A549 (cell line): ENCODE measurements at regions not wholly inside any gene's neighbourhood (a gene's known extent, or its start where the extent isn't known, plus 50 kb on each side); places are given as distances from the start of the nearest gene placed in this dataset.

Source experiments
- ATAC-seq, 2 experiments: fragments of 200-7000 bp in 1 of 2; fragments of >200 bp in 1 of 2; cut with Nextera tagmentation in 1 of 2; cut with Tn5 transposase in 1 of 2; 3 replicates each; pipeline versions ENCODE4 v1.8.0 to v1.9.1; 2018 to 2020; ENCODE audit warnings: mild to moderate bottlenecking in 1 of 2, moderate library complexity in 1 of 2
- CTCF ChIA-PET: fragments of 300-600 bp; sonication (Branson Sonifier 250); formaldehyde crosslinking; extraction: SDS; loops from one replicate; lab custom pipeline; 2021; ENCODE audit warnings: antibody characterized with exemption, inconsistent platforms; lab: Yijun Ruan, JAX
- POLR2A ChIA-PET: fragments of 350-600 bp; formaldehyde crosslinking; extraction: SDS; loops from one replicate; lab custom pipeline; 2021; ENCODE audit warnings: antibody characterized with exemption, inconsistent platforms; lab: Yijun Ruan, JAX
- DNase-seq, 2 experiments: peaks; one replicate each; pipeline versions ENCODE4 v3.0.0 to v3.0.0-alpha.2; 2011 to 2016; ENCODE audit warnings: low read depth in 1 of 2, low spot score in 1 of 2
- FAIRE-seq: peaks from 2 replicates; lab custom pipeline; 2011; peaks lifted over from hg19 to GRCh38; lab: Jason Lieb, UNC
- H3K27ac ChIP-seq, 2 experiments: fragments of >200 bp; sonication (Bioruptor Twin); formaldehyde crosslinking; 3 replicates each; pipeline ENCODE4 v1.5.1; 2016 to 2017
- H3K4me1 ChIP-seq: fragments of >200 bp; sonication (Bioruptor Twin); formaldehyde crosslinking; 3 replicates; pipeline ENCODE4 v1.6.1; 2016
- H3K4me2 ChIP-seq: fragments of >200 bp; sonication (Bioruptor Twin); formaldehyde crosslinking; 3 replicates; pipeline ENCODE4 v1.6.1; 2016
- H3K4me3 ChIP-seq: fragments of >200 bp; sonication (Bioruptor Twin); formaldehyde crosslinking; 3 replicates; pipeline ENCODE4 v1.5.1; 2016
- H3K9me3 ChIP-seq: fragments of >200 bp; sonication (Bioruptor Twin); formaldehyde crosslinking; 3 replicates; pipeline ENCODE4 v1.6.1; 2016
- CBX2 ChIP-seq: fragments of 200-600 bp; sonication (generic); IDR thresholded peaks from 2 replicates; pipeline ENCODE4 v1.6.1; 2016; ENCODE audit warnings: low read depth, mild to moderate bottlenecking, borderline replicate concordance
- CEBPB ChIP-seq, 2 experiments: fragments of >200 bp in 1 of 2; sonication (Bioruptor Twin) in 1 of 2; formaldehyde crosslinking in 1 of 2; IDR thresholded peaks; 2 replicates each; pipeline ENCODE4 v1.6.1; 2012 to 2016
- CHD2 ChIP-seq: fragments of 150-350 bp; IDR thresholded peaks from 2 replicates; pipeline ENCODE4 v1.6.1; 2014; ENCODE audit warnings: low read length; ENCODE audit not compliant: partially characterized antibody
- EHMT2 ChIP-seq: fragments of 200-600 bp; sonication (generic); IDR thresholded peaks from 2 replicates; pipeline ENCODE4 v1.6.1; 2016; ENCODE audit warnings: antibody characterized with exemption, low read depth, mild to moderate bottlenecking, moderate library complexity
- GATA3 ChIP-seq: IDR thresholded peaks from 2 replicates; pipeline ENCODE4 v1.6.1; 2012; ENCODE audit warnings: borderline replicate concordance
- HOXA7 ChIP-seq: fragments of 250-450 bp; sonication (Bioruptor Pico); IDR thresholded peaks from 2 replicates; pipeline ENCODE4 v1.5.0; 2020; ENCODE audit warnings: mild to moderate bottlenecking, moderate library complexity
- JUN ChIP-seq, 2 experiments: fragments of >200 bp; sonication (Bioruptor Twin); formaldehyde crosslinking; IDR thresholded peaks; 2 replicates in 1 of 2; 3 replicates in 1 of 2; pipeline ENCODE4 v1.6.1; 2016 to 2017
- MAZ ChIP-seq: fragments of 150-350 bp; IDR thresholded peaks from 2 replicates; pipeline ENCODE4 v1.6.1; 2014; ENCODE audit warnings: antibody characterized with exemption, low read depth, low read length, borderline replicate concordance
- NR3C1 ChIP-seq: fragments of >200 bp; sonication (Bioruptor Twin); formaldehyde crosslinking; IDR thresholded peaks from 3 replicates; pipeline ENCODE4 v1.6.1; 2017
- POLR2AphosphoS2 ChIP-seq: conservative IDR thresholded peaks from 2 replicates; pipeline ENCODE4 v1.6.1; 2012; ENCODE audit warnings: low read length, improper control_type of control experiment, inconsistent platforms
- RNF2 ChIP-seq: fragments of 200-600 bp; sonication (generic); IDR thresholded peaks from 2 replicates; pipeline ENCODE4 v1.6.1; 2016; ENCODE audit warnings: low read depth, mild to moderate bottlenecking, antibody characterized with exemption, moderate library complexity, borderline replicate concordance
- SREBF2 ChIP-seq: fragments of 450-650 bp; IDR thresholded peaks from 2 replicates; pipeline ENCODE4 v1.6.1; 2014; ENCODE audit warnings: mild to moderate bottlenecking, moderate library complexity
- ZNF302 ChIP-seq: fragments of 250-450 bp; sonication (Bioruptor Pico); IDR thresholded peaks from 2 replicates; pipeline ENCODE4 v1.9.0; 2021; ENCODE audit warnings: inconsistent platforms, mild to moderate bottlenecking, moderate library complexity
- WGBS: methylation state at CpG from one replicate; pipeline ENCODE4 v1.1.6; 2017; ENCODE audit errors: missing lambda C conversion rate; 5-methylcytosine and 5-hydroxymethylcytosine counted together
- TF ChIP-seq, protein P1 (sequence below): fragments of 250-450 bp; sonication (Bioruptor Pico); IDR thresholded peaks from 2 replicates; pipeline ENCODE4 v1.5.0; 2021; ENCODE audit warnings: mild to moderate bottlenecking, moderate library complexity, borderline replicate concordance
- TF ChIP-seq, protein P2 (sequence below): fragments of 250-450 bp; sonication (Bioruptor Pico); IDR thresholded peaks from 2 replicates; pipeline ENCODE4 v1.5.0; 2020; ENCODE audit warnings: low read depth, mild to moderate bottlenecking, moderate library complexity
- TF ChIP-seq, protein P3 (sequence below): fragments of >200 bp; sonication (Bioruptor Twin); formaldehyde crosslinking; IDR thresholded peaks from 3 replicates; pipeline ENCODE4 v1.5.1; 2016
- TF ChIP-seq, protein P4 (sequence below): fragments of 450-650 bp; IDR thresholded peaks from 2 replicates; pipeline ENCODE4 v1.6.1; 2014; ENCODE audit warnings: antibody characterized with exemption
- TF ChIP-seq, protein P5 (sequence below): IDR thresholded peaks from 2 replicates; pipeline ENCODE4 v1.6.1; 2012

DNA sequence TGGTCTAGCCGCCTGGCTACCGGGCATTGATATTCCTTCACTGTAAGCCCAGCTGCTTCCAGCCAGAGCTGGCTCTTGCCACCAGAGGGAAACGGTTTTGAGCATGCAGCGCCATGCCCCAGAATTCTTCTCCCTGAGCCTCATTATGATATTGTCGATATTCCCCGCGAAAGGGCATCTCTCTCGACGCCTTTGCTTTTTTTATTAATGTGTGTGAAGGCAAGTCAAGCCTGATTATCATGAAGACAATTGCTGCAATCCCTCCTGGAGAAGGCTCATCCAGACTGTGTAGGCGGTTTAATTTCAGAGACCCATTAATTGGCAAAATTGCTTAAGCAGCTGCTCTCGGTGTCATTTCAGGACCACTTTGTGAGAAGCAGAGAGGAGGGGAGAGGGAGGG, 321.2 kb upstream of the TLE3 start (continued):
- TF ChIP-seq SREBF2 = no peak

DNA sequence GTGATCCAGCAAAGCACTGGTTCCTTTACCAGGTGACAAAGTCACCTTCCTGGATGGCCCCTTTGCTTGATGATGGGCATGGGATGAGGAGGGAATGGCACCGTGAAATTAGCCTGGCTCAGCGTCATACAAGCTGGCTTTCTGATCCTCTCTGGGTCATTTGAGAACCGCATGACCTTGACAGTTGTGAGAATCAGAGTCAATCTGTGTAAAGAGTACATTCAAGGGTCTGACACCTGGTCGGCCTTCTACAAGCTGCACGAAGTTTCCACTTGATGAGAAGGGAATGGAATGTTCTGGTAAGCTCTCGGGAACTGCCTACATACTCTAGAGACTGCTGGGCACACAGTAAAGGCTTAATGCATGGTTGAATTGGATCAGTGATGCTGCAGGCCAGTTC, 319.8 kb upstream of the TLE3 start:
- TF ChIP-seq, protein P1, sequence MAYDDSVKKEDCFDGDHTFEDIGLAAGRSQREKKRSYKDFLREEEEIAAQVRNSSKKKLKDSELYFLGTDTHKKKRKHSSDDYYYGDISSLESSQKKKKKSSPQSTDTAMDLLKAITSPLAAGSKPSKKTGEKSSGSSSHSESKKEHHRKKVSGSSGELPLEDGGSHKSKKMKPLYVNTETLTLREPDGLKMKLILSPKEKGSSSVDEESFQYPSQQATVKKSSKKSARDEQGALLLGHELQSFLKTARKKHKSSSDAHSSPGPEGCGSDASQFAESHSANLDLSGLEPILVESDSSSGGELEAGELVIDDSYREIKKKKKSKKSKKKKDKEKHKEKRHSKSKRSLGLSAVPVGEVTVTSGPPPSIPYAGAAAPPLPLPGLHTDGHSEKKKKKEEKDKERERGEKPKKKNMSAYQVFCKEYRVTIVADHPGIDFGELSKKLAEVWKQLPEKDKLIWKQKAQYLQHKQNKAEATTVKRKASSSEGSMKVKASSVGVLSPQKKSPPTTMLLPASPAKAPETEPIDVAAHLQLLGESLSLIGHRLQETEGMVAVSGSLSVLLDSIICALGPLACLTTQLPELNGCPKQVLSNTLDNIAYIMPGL (CRISPR knock-in tag) = no peak
- TF ChIP-seq, protein P2, sequence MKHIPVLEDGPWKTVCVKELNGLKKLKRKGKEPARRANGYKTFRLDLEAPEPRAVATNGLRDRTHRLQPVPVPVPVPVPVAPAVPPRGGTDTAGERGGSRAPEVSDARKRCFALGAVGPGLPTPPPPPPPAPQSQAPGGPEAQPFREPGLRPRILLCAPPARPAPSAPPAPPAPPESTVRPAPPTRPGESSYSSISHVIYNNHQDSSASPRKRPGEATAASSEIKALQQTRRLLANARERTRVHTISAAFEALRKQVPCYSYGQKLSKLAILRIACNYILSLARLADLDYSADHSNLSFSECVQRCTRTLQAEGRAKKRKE (CRISPR knock-in tag) = no peak
- TF ChIP-seq, protein P3, sequence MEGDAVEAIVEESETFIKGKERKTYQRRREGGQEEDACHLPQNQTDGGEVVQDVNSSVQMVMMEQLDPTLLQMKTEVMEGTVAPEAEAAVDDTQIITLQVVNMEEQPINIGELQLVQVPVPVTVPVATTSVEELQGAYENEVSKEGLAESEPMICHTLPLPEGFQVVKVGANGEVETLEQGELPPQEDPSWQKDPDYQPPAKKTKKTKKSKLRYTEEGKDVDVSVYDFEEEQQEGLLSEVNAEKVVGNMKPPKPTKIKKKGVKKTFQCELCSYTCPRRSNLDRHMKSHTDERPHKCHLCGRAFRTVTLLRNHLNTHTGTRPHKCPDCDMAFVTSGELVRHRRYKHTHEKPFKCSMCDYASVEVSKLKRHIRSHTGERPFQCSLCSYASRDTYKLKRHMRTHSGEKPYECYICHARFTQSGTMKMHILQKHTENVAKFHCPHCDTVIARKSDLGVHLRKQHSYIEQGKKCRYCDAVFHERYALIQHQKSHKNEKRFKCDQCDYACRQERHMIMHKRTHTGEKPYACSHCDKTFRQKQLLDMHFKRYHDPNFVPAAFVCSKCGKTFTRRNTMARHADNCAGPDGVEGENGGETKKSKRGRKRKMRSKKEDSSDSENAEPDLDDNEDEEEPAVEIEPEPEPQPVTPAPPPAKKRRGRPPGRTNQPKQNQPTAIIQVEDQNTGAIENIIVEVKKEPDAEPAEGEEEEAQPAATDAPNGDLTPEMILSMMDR = no peak
- TF ChIP-seq RNF2 = no peak
- TF ChIP-seq NR3C1 = no peak
- TF ChIP-seq HOXA7 (CRISPR knock-in tag) = no peak
- TF ChIP-seq EHMT2 = no peak
- no peak for TF ChIP-seq CHD2
- no peak for TF ChIP-seq CBX2
- TF ChIP-seq JUN (IDR thresholded peaks at IDR 0.05) = no peak
- TF ChIP-seq ZNF302 (CRISPR knock-in tag) = no peak
- TF ChIP-seq, all 56 proteins: peak for 0
- FAIRE-seq (no peak), DNase-seq (no peak), ATAC-seq (no peak)
- POLR2A ChIA-PET = no interaction called here
- Histone ChIP-seq H3K9me3 (no peaks in the 10 kb centered on the region), H3K4me2 (no peak overlapping the region), H3K4me1 (no peaks in the 10 kb centered on the region), H3K4me3 (no peak overlapping the region), H3K27ac (no peak overlapping the region)
- CTCF ChIA-PET = no interaction called here
- 48% methylated on average over 6 of the region's 6 CpGs for WGBS

DNA sequence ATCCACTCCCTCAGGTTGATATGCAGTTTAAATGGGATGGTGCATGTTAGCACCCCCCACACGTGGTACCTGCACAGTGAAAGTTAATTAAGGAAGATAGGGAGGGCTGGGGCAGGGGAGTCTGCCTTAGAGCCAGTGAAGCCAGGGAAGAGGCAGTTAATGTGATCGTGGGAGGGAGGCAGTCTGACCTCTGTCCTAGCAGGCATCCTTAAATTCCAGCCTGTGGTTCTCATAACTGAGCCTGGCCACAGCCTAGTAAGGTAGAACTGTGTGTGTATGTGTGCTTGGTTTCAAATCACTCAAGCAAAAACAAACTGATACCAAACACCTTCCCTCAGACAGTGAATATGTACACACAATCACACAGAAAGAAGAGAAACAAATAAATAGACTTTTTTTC, 319.1 kb upstream of the TLE3 start:
- Histone ChIP-seq H3K4me3 (no peak overlapping the region), H3K4me2 (no peak overlapping the region), H3K4me1 (no peaks in the 10 kb centered on the region), H3K9me3 (no peaks in the 10 kb centered on the region), H3K27ac (no peak overlapping the region)
- WGBS = 5% methylated on average over 2 of the region's 2 CpGs
- DNase-seq (no peak), ATAC-seq (no peak), FAIRE-seq (no peak)
- TF ChIP-seq, protein P1 (CRISPR knock-in tag) = no peak
- TF ChIP-seq POLR2AphosphoS2 (no peak), CEBPB (IDR thresholded peaks at IDR 0.05) (no peak), GATA3 (no peak), MAZ (no peak)
- TF ChIP-seq, protein P4, sequence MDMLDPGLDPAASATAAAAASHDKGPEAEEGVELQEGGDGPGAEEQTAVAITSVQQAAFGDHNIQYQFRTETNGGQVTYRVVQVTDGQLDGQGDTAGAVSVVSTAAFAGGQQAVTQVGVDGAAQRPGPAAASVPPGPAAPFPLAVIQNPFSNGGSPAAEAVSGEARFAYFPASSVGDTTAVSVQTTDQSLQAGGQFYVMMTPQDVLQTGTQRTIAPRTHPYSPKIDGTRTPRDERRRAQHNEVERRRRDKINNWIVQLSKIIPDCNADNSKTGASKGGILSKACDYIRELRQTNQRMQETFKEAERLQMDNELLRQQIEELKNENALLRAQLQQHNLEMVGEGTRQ = no peak
- TF ChIP-seq, protein P5, sequence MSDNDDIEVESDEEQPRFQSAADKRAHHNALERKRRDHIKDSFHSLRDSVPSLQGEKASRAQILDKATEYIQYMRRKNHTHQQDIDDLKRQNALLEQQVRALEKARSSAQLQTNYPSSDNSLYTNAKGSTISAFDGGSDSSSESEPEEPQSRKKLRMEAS = no peak
- POLR2A ChIA-PET = no interaction called here
- CTCF ChIA-PET = no interaction called here
